NCI-H82 (cell line): ENCODE measurements at regions not wholly inside any gene's neighbourhood (a gene's known extent, or its start where the extent isn't known, plus 50 kb on each side); places are given as distances from the start of the nearest gene placed in this dataset.

Experiments used
- DNase-seq: peaks from one replicate; lab custom pipeline; 2025; lab: John Stamatoyannopoulos, UW

DNA sequence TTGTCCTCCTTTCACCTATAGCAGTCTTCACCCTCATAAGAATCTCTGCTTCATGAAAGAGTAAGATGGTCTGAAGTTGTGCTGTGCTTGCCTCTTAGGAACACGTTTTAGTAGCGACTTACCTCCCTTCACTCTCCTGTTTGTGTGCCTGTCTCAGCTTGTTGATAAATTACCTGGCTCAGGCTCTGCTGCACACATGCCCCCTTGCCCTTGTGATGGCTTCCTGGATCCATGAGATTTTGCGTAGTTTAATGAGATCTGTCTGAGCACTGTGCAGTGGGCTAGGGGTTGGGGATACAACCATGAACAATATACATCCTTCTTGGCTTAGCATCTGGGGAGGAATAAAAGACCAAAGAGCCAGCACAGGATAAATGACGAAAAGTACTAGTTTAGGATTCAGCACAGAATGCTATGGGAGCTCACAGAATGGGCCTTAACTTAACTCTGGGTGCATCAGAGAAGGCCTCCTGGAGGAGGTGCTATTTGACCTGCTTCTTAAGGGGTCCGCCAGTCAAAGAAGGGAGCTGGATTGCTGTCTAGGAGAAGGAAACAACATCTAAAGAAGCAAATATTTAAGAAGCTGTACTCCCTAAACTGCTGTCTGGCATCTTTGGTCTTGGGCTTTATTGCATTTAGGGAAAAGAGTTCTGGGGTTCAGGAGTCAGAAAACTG lies 175.7 kb upstream of the PLXNA2 start:
- no peak for DNase-seq

DNA sequence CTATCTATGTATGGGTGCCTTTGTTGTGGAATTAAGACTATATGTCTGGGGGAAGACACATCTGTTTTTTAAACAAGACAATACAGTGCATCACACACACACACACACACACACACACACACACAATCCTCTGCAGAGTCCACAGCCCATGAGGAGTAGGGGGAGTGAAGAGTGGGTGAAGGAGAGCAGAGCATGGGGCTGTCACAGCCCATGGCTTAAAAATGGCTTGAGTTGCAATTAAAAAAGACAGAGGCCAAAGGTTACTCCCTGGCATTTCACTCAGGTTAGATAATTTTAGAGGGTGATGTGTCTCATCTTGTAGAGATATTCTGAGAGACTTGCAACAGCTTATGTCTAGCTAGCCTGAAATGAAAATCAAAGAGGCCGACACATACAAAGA lies 176.5 kb upstream of the PLXNA2 start:
- no peak for DNase-seq

DNA sequence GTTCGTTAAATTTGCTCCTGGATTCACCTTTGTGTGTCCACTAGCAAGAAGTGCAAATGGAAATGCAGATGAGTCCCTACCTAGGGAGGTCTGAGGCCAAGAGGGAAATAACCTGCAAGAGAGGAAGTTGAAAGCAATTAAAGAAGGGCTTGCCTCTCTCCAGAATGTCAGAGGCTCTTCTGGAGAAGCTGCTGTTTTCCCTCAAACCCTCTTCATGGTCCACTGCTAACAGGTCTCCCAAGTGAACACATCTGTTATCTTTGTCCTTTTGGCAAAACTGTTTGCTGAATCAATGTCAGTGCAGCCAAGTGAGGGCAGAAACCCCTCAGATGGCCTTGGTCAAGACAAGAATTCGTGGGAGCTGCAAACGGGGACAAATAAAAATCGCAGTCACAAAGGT lies 177.3 kb upstream of the PLXNA2 start:
- no peak for DNase-seq

DNA sequence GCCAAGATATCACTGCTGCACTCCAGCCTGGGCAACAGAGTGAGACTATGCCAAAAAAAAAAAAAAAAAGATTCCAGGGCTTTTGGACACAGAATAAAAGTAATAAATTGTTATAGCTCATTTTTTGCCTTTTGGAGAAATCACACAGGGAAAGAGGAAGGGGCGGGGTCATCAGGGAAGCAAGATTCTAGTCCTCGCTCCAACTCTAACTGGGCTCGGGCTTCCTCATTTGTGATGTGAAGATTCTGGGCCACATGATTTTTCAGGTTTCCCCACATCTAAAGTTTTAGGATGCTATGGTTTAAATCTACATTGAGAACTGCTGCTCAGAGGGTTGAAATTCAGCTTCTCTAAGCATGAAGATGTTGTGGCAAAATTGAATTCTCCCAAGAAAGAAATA lies 179.3 kb upstream of the PLXNA2 start:
- no peak for DNase-seq

DNA sequence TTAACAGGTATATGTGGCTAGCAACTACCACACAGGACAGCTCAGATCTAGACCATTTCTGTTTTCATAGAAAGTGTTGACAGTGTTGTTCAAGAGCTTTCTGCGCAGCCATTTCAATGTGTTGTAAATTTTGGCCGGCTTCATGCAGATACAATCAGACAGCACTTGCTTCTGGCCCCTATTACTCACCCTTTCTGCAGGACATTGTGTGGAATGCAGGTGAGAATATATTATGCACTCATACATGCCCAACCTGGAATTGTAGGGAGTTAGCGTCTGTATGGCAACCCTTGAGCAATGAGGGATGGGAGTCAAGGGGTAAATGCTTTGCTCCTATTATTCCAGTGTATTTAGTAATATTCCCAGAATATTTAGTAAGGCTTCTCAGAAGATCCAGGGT lies 180.9 kb upstream of the PLXNA2 start:
- no peak for DNase-seq

DNA sequence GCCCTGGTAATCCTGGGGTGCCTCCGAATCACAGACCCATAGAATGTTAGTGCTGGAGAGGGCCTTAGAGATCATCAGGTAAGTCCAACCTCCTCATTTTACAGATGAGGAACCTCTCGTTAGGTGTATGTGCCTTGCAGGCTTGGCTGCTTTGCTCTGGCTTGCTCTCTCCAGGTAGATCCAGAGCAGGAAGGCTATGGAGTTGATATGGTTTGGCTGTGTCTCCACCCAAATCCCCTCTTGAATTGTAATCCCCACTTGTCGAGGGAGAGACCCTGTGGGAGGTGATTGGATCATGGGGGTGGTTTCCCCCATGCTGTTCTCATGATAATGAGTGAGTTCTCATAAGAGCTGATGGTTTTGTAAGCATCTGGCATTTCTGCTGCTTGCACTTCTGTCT lies 186.0 kb upstream of the PLXNA2 start:
- DNase-seq: peak; percentile 38

DNA sequence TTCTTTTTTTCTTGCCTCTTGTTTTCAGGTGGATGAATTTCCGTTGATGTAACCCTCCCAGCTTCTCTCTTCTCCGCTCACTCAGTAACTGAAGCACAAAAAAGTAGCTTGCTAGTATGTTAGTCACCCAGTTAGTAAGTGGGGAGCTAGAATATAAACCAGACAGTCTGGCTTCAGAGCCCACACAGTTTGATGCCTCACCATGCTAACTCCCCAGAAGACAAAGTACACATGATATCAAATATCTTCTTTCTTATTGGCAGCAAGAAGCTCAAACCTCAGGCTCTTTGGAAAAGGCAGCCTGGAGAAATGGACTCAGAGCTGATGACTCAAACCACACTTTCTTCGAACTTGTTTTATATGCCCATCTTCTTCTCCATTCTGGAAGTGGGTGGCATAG lies 187.5 kb upstream of the PLXNA2 start:
- no peak for DNase-seq

DNA sequence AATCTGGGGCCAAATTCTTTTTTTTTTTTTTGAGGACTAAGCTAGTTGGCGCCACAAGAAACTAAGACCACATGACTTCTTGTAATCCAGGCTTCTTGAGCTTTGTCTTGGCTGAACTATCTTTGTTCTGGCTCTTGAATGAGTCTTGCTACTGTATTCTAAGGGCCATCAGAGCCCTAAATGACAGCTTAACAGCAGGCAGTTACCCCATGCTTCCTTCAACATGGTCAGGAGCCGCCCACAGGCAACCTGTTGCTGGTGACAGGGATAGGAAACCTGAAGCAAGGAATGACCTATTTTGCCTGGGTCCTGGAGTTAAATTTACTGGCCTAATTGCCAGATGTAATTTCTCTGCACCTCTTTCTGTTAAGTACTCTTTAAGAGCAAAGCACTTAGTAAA lies 188.2 kb upstream of the PLXNA2 start:
- DNase-seq: no peak

DNA sequence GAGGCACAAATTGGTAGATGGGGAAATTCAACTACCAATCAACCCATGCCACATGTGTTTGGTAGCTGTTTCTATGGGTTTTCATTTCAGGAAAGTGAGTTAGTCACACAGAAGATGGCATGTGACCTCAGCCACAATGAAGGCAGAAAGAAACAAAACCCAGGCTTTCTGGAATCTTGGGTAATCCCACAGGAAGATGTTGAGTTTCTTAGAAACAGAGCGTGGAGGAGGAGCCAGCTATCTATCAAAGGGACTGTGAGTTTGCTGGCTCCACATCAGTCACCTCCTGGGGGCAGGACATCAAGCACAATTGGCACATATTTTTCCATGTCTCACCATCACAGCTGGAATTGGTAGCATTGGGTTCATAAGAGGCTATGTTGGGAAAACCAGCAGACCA lies 188.9 kb upstream of the PLXNA2 start:
- DNase-seq: no peak

DNA sequence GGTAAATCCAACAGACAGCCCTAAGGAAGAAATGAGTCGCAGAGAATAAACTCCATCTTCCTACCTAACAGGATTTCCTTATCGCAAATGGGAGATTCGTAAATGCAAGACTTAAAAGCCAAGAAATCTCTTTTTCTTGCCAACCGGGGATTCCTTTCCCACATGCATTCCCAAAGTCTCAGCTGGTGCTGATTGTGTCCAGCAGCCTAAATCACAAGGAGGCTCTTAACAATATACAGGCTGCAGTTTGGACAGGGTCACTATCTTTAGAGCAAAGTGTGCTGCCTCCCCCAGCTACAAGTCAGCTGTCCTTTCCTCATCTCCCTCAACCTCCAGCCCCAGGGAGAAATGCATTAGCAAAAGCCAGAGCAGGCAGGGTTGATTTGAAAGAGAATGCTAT lies 189.8 kb upstream of the PLXNA2 start:
- DNase-seq: no peak

DNA sequence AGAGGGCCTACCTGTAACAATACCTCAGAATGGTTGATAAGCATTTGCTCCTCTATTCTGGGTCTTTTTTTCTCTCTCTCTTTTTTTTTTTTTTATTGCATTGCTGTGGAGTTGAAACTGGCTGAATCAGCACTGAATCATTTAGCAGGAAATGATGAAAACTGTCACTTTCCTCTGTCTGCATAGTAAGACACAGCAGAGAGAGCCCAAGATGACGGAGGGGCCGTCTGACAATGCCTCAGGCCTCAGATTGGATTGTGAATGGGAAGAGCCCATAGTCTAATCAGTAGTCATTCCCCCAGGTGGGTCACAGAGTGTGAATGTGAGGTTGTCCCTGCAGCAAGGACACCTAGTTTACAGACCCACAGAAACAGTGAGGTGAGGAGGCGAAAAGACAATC lies 193.2 kb upstream of the PLXNA2 start:
- DNase-seq: no peak

DNA sequence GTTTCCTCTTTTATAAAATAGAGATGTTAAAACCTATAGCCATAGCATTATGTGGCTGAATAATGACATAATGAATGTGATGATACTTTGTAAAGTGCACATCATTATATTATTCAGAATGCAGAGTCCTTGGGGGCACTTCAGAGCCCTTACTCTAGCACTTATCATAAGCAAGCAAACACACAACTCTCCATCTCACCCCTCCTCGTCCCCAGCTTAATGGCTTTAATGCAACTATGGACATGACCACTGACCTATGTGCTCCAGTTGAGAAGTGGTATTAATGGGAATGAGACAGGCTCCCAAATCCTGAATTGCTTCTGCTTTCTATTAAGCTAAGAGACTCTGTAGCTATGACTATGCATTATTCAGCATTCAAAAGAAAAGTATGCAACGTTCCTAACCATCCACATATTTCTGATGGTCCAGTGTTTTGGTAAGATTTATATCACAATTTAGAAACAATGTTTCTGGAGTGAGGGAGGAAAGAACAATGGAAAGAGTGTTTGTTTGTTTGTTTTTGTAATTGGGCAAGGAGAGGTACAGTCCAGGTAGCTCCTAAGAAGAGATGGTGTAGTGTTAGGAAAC lies 194.0 kb upstream of the PLXNA2 start:
- DNase-seq: no peak

DNA sequence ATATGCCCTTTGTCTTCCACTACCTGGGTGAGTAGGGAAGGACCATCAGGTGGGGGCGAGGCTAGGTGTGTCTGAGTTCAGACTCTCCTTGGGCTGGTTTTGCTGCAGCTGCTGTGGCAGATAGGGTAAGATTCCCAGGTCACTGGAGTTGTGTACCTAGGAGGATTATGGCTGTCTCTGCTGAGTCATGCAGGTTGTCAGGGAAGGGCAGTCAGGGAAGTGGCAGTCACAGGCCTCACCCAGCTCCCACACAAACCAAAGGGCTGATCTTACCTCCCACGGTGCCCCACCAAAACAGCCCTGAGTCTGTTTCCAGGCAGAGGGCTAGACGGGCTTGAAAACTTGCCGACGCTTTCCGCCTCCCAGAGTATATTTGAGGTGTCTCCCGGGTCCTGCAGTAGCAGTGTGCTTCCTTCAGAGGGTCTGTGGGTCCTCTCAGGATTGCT lies 201.6 kb upstream of the PLXNA2 start:
- no peak for DNase-seq

DNA sequence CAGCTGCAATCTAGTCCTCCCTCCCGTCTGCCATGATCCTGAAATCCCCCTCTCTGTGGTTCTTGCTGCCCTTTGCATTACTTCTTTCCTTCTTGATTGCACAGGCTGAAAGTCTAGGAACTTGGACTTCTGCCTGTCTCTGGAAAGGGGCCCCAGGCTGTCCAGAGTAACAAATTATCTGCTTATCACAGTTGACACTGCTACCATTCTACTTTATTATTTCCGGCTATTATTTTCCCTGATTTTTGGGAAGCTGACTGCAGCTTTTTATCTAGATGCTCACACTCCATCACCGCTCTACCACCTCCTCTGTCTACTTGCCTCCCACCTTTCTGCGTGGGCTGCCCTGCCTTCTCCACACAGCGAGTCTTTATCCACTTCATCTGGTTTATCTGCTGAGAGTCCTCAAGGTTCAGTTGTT lies 202.1 kb upstream of the PLXNA2 start:
- no peak for DNase-seq

DNA sequence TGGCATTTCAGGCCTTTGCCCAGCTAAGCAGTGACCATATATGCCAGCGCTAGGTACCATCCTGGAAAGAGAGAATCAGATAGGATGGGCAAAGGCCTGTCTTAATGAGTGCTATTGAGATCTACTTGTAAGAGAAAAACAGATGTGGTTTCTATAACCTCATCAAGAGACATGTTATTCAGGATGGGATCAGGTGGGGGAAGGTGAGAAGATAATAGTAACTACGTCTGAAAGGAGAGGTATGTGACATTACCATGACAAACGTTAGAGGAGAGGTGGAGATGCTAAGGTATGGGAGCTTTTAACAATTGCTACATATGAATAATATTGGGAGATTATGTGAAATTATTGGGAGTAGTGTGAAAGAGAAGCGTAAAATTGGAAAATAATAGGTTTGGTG lies 204.2 kb upstream of the PLXNA2 start:
- DNase-seq: no peak

DNA sequence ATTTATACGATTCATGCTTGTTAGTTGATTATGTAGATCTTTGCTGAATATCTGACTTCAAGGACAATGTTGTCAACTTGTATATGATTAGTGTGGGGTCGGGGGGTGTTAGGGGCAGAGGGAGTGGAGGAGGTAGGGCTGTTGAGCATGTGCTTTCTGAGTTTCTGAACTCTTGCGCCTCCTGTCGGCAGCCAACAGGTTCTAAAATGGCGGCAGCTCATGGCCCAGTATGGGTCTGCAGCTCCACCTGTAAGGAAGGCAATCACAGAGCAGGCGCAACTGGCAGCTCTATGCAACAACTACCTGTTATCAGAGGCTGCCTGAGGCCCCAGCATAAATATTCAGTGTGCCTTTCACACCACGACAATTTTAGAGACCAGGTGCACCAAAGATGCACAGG lies 205.8 kb upstream of the PLXNA2 start:
- DNase-seq: no peak

DNA sequence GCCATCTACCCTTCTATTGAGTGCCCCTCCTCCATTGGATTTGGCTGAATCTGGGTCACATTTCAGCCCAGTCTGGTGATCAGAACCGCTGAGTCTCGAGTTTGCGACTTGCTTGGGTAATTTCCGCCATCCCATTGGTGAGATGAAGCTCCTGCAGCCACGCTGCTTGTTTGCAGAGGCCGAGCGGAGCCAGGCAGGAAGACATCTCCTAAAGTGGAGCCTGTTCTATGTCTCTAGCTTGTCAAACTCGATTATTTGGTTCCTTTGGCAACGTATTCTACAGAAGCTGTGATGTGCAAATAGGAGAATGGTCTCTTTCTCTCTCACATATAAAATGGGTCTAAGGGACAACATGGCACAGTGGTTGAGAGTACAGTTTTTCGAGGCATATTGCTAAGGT lies 206.8 kb upstream of the PLXNA2 start:
- no peak for DNase-seq

DNA sequence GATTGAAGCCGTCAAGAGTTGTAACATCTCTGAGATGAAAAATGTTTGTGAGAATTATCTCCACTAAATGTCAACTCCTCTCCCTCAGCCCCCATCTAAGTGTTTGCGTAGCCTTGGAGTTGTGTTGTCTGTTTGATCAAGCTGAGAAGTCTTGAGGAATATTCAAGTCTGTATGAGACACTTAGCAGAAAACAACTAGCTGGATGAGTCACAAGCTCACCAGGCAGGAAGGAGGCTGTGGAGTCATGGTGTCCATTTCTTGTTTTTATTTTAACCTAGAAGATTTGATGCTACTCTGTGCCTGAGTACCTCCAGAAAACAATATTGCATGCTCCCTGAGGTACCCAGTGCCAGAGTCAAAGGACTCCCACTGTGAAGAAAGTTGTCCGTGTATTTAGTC lies 211.6 kb upstream of the PLXNA2 start:
- DNase-seq: no peak

DNA sequence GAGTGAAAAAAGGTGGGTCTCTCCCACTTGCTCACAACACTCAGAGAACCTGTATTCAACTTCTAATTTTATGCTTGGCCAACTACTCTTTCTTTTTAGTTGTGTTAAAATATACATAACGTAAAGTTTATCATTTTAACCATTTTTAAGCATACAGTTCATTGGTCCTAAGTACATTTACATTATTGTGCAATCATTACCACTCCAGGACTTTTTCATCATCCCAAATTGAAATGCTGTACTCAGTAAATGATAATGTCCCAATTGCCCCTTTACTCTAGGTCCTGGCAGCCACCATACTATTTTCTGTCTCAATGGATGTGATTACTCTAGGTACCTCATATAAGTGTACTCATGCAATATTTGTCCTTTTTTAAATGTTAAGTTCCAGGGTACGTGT lies 212.3 kb upstream of the PLXNA2 start:
- DNase-seq: no peak

DNA sequence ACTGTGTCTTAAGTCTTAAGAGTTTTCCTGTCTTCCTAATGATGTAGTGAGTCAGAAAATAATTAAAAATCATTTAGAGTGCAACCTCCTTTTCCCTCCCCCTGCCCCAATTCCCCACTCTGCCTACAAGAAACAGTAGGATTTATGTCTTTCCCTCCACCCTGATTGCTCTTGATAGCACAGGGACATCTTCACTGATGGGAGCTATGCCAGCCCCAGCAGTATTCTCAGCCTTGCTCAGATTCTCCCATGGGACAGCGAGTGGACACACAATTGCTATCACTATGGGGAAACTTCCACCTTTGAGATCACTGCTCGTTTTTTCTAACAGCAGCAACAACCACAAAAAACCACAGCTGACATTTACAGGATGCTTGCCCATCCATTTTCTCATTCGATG lies 216.6 kb upstream of the PLXNA2 start:
- DNase-seq: no peak

DNA sequence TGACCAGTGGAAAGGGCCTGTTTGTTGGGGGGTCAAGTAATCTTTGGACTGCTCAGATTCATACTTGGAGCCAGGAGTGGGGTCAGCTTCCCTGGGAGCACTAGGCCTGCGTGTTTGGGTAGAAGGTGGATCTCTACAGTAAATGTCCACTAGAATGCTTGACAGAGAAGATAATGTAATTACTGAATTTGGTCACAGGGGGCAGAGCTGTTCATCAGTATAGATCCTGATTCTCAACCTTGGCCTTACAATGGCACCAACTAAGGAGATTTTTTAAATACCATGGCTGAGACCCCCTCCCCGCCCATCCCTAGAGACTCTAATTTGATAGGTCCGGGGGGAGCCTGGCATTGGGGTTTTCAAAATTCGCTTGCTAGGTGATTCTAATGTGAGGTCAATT lies 217.5 kb upstream of the PLXNA2 start:
- peak; percentile 49 for DNase-seq

DNA sequence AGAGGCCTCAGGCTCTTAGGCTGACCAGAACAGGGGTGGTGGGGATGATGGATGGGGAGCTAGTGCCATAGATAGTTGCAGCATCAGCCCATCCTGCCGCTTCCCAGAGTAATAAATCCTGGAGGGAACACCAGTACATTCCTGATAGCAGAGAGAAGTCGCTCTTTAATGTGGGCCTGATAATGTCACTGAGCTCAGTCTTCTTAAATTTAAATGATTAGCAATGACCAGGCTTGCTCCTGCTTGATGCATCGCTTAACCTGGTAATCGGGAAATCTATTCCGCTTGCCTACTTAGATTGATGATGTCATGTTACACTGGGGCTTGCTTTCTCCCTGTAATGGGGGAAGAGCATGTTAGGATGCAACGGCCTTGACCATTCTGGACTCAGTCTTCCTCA lies 218.6 kb upstream of the PLXNA2 start:
- no peak for DNase-seq

DNA sequence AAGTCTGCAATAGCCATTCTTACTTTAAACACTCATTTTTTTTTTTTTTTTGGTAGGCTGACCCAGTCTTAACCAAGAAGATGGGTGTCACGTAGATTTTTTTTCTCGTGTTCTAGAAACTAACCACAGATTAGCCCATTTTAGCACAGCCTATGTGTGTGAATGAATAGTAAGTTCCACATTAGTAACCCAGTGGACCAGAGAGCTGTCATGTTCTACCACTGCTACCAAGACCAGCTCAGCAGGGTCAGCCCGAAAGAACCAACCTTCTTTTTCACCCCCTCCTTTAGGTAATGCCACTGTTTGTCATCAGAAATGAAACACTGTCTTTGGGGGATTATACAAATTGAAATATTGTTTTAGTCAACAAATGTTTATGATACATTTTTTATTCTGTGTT lies 221.1 kb upstream of the PLXNA2 start:
- DNase-seq: no peak
